ENCODE measurements at regions not wholly inside any gene's neighbourhood (a gene's known extent, or its start where the extent isn't known, plus 50 kb on each side); places are given as distances from the start of the nearest gene placed in this dataset.
"Not testable (repeated sequence)": the region's sequence is repeated elsewhere in the genome, so short reads cannot be mapped to it uniquely, and the experiment has no call there.

DNA sequence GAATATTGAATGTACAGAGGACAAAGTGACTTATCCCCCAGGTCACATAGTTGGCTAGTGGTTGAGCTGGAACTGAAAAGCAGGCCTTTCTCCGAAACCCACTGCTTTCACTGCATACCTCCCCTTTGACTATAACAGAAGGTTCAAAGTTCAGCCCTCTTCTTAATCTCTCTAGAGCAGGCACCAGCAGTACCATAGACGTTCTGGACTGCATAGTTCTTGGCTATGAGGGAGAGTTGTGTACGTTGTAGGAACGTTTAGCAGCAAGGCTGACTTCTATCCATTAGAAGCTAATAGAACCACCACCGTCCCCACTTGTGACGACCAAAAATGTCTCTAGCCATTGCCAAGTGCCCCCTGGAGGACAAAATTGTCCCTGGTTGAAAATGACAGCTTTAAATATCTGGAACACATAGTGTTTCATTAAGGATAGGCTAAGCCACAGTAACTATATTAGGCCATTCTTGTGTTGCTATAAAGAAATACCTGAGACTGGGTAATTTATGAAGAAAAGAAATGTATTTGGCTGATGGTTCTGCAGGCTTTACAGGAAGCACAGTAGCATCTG lies 123.8 kb upstream of the MTHFD1L start:
- DNase-seq, result no peak

DNA sequence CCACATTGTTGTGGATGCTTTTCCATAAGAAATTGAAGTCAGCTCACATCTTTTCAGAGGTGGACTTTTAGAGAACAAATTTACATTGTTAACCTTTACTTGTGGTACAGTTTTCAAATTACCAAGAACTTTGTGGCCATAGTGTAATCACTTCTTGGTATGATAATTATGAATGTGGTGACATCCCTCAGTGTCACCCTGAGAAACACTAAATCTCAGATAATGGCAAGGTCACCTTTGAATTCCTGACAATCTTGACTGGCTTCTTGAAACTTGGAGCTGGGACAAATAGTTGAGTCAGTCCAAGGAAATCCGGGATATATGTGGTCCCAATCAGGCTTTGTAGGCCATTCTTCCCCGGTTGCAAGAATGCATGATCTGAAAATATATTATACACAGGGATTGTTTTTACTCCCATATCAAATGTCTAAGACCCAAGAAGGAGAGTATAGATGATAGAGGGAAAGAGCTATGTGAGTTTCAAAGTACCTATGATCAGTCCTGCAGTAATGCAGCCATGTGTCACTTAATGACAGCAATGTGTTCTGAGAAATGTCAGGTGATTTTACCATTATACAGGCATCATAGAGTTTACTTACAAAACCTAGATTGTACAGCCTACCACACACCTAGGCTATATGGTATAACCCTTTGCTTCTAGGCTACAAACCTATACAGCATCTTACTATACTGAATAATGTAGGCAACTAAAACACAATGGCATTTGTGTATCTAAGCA lies 120.8 kb upstream of the MTHFD1L start:
- no peak for DNase-seq

DNA sequence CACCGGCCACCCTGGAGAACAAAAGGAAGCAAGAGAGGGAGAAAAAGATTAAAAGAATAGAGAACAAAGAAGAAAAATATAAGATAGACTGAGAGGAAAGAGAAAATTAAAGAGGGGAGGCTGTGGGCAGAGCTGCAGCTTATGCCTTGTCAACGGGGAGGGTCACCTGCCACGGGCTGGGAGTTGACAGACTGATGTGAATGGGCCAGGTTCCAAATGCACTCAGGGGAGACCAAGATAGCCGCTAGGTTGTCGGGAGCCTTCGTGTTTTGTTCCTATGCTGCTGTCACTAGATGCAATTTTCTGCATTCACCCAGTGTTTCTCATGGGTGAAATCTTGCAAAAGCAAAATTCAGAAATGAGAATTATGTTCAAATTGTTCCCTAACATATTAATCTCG lies 119.6 kb upstream of the MTHFD1L start:
- no peak for DNase-seq

DNA sequence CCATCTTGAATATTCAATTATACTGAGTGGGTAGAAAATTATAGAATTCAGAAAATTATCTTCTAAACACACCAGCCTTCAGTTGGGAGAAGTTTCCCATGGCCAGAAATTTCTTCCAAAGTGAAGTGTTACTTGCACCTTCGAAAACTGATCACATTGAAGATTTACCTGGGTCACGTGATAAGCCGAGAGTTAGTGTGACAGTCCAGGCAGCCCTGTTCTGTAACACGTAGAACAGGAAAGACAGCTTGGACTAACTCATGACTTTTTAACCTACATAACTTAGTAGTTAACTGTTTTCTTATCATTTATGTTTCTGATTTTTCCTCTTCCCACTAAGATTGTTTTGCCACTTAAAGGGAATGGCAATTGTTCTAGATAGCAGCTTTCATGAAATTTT lies 118.3 kb upstream of the MTHFD1L start:
- DNase-seq, result no peak

DNA sequence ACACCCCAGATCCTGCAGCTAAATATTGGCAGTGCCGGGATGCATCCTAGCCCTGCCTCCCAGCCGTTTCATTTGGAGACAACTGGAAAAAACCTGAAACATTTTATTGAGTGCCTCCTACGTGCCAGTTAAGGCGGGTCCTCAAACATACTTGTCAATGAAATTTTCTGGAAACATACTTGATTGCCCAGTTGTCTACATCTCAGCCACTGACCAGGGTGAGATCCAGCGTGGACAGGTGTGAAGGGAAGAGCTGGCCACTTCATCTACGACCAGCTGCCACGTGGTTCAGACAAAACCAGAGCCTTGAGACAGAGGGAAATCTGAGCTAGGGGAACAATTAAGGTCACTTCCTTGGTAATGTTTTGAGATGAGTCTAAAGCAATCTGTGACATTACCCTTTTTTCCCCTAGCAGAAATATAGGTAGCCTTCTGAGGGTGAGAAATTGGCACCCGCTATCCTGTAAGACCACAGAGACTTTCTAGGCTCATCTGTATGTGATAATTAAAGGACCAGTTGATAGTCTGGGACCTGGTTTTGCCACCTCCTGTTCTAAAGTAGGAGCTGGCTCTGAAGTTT lies 116.3 kb upstream of the MTHFD1L start:
- no peak for DNase-seq

DNA sequence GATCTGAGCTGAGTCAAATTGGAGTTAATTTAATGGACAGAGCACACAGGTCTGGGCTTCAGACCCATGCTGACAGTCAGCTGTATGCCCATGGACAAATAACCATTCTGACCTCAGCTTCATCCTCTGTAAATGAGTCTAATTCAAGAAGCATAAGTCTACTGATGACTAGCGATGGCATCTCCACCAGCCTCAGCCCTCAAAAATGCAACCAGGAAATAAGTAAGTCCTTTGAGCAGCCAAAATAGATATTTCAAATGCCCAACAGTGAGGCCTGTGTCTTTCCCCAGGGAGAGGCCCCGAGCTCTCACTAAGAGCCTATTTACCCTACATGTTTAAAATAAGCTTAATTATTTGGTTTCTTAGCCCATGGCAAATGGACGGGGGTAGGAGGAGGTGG lies 114.2 kb upstream of the MTHFD1L start:
- no peak for DNase-seq

DNA sequence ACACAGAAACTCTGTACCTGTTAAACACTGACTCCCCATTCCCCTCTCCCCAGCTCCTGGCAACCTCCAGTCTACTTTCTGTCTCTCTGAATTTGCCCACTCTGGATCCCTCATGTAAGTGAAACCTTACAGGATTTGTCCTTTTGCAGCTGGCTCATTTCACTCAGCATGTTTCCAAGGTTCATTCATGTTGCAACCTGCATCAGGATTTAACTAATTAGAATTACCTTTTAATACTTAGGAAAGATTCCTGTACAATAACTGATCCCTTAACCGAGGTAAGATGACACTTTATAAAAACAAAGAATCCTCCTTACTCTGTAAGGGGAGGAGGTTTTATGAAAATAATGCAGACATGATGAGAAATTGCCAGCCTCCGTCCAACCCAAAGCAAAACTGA lies 113.1 kb upstream of the MTHFD1L start:
- no peak for DNase-seq

DNA sequence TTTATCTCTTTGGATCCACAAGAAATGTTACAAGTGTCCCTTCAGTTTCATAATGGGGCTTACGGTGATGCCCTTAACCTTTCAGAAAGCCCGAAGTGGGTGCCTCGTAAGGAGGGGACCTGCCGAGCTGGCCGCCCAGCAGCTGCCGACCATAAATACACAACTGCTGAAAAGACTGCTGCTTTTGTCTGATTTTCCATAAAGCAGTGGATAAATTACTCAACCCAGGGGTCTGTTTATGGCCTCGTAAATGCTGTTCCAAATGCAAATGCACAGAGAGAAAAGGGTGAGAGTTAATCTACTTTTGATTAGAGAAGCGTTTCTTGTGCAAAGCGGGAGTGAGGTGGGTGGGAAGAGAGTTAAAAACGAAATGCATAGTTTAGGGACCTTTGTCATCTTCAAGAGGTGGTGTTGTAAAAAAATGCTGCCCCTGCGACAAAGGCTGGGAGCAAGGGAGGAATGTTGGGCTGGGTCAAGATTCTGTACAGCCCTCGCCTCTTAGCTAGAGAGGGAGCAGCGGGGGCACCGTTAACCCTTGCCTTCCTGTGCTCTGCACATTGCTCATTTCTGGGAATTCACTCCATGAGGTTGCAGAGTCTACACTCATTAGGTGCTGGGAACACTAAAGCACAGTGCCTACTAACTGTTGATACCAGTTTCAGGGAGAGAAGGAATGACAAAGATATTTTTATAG lies 112.0 kb upstream of the MTHFD1L start:
- no peak for DNase-seq

DNA sequence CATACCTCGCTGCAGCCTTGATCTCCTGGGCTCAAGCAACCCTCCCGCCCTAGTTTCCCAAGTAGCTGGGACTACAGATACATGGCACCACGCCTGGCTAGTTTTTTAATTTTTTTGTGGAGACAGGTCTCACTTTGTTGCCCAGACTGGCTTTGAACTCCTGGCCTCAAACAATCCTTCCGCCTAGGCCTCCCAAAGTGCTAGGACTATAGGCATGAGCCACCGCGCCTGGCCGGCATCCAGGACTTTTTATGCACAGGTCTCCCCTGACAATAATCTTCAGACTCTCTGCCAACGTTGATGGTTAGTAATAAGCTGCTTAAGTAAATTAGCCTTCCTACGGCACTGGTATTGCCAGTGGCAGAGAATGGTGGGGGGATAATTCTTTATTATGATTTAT lies 110.5 kb upstream of the MTHFD1L start:
- no peak for DNase-seq

DNA sequence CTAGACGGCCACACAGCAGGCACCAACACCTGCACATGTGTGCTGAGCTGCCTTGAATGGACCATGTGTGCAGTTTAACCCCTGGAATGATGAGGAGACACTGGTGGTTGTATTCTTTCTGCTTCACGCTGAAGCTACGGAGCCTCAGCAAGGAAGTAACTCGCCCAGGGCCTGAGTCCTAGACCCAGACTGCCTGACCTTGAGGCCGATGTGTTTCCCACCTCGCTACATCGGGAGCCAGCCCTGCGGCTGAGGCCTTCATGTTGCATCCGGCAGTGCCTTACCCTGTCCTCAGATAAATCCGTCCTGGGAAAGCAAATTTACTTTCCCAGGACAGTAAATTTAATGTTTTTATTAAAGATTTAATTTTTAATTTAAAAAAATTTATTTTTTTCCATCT lies 110.0 kb upstream of the MTHFD1L start:
- no peak for DNase-seq

DNA sequence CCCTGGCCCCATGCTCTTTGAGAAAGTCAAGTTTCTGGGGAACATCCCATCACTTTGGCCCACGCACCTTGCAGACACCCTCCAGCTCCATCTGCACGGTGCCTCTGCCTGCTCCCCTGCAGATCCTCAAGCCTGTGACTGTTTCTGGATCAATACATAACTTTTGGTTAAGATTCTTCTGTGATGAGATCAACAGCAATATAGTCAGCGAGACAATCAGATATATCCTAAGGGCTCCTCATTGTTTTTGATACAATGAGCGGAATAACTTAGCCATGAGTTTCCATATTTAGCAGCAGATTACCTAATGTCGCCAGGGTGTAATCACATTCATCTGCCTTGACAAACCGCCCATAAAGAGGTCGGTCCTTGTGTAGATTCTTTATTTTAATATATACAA lies 109.3 kb upstream of the MTHFD1L start:
- no peak for DNase-seq

DNA sequence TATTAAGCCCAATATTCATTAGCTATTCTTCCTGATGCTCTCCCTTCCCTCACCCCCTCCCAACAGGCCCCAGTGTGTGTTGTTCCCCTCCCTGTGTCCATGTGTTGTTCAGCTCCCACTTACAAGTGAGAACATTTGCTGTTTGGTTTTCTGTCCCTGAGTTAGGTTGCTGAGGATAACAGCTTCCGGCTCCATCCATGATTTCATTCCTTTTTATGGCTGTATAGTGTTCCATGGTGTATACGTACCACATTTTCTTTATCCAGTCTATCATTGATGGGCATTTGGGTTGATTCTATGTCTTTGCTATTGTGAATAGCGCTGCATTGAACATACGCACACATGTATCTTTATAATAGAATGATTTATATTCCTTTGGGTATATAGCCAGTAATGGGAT lies 107.7 kb upstream of the MTHFD1L start:
- DNase-seq, result not testable (repeated sequence)

DNA sequence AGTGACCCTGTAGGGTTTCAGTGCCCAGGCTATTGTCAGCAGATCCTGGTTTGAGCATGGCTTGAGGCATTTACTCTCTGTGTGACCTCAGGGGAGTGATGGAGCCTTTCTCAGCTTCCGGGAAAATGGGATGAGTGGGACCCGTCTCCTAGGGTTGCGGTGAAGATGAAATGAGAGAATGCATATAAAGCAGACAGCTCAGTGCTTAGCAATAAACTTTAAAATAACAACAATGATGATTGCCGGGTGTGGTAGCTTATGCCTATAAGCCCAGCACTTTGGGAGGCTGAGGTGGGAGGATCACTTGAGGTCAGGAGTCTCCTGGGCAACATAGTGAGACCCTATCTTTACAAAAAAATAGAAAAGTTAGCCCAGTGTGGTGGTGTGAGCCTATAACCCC lies 106.0 kb upstream of the MTHFD1L start:
- no peak for DNase-seq

DNA sequence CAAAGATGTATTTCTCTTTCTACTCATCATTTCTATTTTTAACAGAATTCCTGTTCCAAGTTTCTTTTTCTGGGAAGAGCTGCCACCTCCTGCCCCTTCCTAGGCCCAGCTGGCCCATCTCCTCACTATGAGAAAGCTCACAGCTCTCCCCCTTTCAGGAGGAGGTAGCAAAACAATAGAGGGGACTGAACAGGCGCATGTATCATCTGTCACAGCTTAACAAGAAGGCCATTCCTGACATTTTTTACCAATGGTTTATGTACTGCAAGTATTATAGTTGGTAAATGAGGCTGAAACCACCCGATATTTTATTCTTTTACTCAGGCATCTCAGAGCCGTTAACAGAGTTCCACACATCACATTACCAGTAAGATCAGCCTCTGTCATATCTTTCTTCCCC lies 103.7 kb upstream of the MTHFD1L start:
- no peak for DNase-seq

DNA sequence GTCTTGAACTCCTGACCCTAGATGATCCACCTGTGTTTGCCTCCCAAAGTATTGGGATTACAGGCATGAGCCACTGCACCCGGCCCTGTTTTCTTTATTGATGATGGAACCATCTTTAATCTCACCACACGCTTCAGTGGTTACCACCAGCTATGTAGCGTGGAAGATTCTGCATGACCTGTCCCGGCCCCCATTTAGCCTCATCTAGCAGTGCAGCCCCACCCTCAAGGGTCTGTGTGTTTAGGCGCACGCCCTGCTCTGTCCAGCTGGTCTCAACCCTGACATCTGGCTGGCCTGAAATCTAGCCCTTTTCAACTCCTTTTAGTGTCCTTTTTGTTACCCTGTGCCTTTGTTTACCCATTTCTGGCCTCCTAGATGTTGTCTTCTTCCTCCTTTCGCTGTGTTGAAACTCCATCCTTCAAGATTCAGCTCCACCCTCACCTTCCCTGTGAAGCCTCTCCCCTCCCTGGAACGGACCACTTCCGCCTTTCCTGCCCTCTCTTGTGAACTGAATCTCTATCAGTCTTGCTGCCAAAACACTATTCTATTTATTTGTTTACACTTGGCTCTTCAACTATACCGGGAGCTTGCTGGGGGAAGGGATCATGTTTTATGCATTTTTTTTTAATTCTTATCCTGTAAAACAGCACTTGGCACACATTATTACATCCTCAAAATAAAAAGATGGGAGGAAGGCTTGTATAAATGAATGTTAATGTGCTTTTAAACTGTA lies 101.0 kb upstream of the MTHFD1L start:
- DNase-seq, result no peak

DNA sequence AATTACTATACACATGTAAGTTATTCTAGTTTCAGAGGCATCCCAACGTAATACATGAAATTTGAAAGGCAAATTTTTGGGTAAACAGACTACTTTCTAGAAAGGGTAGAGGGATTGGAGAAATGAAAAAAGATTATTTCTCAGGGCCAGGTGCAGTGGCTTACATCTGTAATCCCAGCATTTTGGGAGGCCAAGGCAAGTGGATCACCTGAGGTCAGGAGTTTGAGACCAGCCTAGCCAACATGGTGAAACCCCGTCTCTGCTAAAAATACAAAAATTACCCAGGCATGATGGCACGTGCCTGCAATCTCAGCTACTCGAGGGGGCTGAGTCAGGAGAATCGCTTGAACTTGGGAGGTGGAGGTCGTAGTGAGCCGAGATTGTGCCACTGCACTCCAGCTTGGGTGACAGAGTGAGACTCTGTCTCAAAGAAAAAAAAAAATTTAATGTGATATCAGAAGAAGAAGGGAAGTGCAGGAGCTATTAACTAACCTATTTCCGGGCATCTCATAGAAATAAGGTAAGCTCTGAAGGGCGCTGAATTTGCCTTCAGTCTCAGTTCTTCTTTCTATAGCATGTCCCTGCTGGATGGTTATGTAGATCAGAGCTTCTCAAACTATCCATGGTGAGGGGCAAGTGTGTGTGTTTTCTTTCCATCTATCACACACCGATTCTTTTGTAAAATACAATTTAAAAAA lies 100.3 kb upstream of the MTHFD1L start:
- no peak for DNase-seq

DNA sequence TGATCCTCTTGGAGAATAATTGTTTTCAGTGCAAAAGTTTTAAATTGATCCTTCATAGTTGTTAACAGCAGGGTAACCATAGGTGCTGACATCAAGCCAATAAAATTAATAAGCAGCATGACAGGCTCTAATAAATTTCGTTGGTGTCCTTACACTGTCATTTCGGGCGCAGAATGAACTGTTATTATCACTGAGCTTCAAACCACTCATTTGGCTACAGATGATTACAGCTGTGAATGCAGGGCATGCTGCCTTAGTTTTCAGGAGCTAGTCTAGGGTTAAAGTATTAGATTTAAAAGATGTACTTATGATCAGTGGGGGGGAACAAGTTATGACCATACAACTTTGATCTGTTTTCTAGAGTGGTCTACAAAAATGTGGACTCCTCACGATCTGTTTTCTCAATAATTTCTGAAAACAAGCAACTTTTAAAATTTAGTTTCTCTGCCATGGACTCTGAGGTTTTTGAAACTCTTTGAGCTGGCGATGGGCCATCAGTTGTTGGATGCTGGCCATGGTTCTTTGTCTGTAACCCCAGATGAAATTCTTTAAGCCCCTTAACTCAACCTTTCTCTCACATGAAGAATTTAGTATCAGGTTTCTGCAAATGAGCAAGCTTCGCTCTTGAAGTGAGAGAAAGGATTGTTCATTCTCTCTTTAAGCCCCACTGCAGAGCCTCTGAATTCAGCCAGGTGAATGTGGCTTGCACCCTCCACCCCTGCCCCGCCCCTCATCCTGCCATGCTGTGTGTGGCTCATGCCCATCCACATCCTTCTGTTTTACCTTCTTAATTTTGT lies 99.1 kb upstream of the MTHFD1L start:
- no peak for DNase-seq

DNA sequence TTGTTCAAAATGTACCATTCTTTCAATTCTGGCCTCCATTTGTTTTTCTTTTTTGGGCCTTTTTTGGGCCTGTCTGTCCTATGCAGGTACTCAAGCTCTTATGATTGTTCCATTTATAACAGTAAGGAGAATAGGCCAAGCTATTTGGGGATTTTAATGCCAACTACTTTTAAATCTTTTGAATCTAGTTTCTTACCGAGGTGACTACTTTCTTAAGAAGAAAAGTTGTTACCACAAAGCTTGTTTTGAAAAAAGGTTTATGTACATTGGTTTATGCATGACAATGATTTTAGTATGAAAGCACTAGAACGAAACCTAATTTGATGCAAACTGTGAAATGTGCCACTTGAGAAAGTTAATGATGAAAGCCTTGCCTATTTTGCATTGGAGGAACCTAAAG lies 98.3 kb upstream of the MTHFD1L start:
- no peak for DNase-seq

DNA sequence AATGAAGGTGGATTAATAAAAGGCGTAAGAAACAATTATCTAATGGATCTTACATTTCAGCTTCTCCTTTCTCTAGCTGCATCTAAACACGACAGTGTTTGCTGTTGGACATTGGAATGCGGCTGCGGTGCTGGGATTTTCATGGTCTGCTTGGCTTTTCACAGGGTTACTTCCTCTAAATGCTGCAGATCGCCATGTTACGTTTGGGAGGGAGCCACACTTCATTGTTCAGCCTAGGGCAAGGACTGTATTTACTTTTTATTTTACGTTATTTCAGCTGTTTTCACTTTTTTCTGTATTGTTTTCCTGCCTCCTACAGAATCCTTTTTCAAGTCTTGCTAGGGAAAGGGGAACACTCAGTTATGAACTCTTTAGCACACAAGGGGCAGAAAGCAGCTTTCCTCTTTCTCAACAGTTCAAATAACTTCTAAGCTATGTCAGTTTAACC lies 97.9 kb upstream of the MTHFD1L start:
- no peak for DNase-seq

DNA sequence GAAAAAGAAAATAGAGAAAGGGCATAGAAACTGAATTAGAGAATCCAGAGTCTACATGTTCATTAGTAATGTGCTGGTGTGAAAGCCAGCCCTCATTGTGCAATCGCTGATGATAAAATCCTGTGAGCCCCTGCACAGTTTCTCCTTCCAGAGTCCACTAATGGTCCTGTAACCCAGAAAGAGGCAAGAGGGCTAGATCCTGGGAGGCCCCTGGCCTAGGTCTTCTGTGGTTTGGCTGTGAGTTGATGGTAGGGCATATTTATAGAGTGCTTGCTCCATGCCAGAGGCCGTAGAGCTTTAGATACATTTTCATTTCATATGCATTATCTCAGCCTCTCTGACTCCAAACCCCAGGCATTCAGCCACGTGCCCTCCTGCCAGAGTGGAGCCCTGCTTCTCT lies 94.9 kb upstream of the MTHFD1L start:
- DNase-seq, result no peak

DNA sequence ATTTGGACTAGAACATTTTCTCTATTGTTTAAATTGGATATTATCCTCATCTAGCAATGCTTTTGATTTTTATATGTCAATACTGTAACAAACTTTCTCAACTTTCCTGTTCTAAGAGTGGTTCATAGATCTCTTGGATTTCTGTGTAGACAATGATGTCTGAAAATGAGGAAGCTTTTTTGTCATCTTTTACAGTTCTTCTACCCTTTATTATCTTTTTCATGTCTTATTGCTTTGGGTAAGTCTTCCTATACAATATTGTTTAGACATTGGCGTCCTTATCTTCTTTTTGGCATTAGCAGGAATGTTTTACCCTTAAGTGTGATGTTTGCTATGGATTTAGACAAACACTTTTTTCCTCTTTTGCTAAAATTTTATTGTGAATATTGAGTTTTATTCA lies 91.5 kb upstream of the MTHFD1L start:
- DNase-seq, result no peak
